HG02798 (cell line): ENCODE measurements at regions not wholly inside any gene's neighbourhood (a gene's known extent, or its start where the extent isn't known, plus 50 kb on each side); places are given as distances from the start of the nearest gene placed in this dataset.
"Not testable (repeated sequence)": the region's sequence is repeated elsewhere in the genome, so short reads cannot be mapped to it uniquely, and the experiment has no call there.

ENCODE experiments used
- ATAC-seq: cut with Tn5 transposase; IDR thresholded peaks from one replicate; pipeline ENCODE4 v1.9.1; 2021; ENCODE audit warnings: mild to moderate bottlenecking; ENCODE audit not compliant: unreplicated experiment, poor library complexity

DNA sequence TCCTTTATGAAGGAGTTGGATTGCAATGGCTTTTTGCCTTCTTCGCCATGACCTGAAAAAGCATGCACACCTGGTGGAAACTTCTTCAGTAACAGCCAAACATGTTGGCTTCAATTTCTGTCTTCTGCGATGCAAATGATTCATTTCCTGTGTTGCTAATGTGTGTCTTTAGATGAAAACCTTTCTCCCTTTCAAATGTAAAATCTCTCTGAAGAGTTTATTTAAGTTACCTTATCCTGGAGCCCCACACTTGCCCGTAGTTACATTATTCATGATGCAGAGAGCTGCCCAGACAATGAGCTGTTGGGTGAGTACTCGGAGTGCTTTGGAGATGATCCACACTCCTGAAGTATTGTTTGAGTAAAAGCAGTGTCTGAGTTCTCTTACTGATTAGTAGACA lies 1100.9 kb downstream of the RPA4 start:
- no peak for ATAC-seq

- ATAC-seq, result no peak
Observed at GRCh38 chrX:97985096-97985495, 1101.4 kb downstream of the RPA4 start.

- ATAC-seq, result no peak
Observed at GRCh38 chrX:97987979-97988378, 1104.3 kb downstream of the RPA4 start.

DNA sequence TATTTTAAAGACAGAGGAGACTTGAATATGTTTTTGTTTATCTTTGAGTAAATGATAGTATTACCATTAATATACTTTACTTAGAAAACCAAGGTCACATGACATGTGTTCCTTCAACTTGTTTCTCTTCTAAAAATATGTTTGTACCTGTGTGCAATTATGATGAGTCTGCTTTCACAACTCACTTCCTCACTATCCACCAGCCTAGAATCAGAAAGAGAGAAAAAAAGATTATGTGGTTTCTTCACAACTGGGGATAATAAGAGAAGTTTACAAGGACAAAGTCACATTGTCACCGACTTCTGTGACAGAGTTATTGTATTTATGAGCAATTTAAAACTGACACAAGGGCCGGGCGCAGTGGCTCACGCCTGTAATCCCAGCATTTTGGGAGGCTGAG lies 1112.1 kb downstream of the RPA4 start:
- no peak for ATAC-seq

- no peak for ATAC-seq
Observed at GRCh38 chrX:98028691-98029090, 1145.0 kb downstream of the RPA4 start.

DNA sequence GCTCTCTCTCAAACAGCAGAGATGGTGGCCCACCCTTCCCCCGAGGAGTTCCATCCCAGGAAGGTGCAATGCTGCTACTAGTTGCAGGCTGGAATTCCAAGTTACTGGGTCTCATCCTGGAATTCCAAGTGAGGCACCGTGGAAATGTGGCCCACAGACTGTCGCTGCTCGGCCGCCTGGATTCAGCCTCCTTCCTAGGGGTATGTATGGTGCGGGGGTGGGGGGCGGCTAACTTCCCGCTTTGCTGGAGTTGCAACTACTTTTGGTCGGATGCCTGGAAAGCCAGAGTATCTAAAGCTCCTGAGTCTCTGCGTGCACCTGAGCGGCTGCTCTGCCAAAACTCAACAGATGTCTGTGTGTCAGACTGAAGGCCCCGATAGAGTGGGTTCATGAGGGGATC lies 1146.2 kb downstream of the RPA4 start:
- ATAC-seq, result no peak

DNA sequence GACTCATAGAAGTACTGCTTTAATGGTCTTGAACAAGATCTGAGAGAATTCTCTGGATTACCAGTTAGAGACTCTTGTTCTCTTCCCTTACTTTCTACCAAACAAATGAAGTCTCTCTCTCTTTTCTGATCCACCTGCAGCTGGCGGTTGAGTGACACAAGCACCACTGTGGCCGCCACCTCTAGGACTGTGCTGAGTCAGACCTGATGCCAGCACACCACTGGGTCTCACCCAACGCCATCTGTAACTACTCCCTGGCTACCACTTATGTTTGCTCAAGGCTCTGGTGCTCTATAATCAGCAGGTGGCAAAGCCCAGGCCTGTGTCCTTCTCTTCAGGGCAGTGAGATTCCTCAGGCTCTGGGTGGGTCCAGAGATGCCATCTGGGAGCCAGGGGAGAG lies 1173.5 kb downstream of the RPA4 start:
- no peak for ATAC-seq

DNA sequence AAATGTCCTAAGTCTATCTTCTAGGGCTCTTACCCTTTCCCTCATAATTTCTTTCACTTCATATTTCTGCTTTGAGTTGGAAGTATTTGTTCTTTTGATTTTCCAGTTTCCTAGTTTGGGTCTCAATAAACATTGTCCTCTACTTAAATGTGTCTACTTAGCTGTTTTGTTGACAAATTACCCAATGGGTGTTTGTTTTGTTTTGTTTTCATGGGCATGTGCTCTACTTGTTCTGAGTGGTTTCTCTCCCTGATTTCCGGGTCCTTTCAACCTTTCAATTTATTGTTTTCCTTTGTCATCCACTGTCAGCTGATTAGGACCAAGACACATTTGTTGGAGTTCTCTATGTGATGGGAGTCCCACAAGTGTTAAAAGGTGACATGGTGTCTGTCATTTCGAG lies 1181.4 kb downstream of the RPA4 start:
- no peak for ATAC-seq

GRCh38 chrX:98067611-98068010 lies 1183.9 kb downstream of the RPA4 start:
- no peak for ATAC-seq

- ATAC-seq, result no peak
Observed at GRCh38 chrX:98068024-98068580, 1184.4 kb downstream of the RPA4 start.

DNA sequence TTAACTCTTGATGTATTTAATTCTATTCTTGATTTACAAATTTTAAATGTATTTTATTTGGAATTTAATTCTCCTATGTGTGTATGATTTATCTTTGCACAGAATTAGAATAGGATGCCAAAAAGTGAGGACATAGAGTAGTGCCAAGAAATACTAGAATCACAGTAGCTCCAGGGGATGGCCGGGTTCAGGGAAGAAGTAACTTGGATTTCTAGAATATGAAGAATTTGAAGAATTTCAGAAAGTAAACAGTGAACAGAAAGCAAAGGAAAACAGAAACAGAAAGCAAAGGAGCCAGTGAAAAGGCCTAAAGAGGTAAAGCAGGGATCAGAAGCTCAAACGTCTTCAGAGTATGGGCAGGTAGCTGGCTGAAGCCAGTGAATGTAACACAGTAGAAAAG lies 1187.6 kb downstream of the RPA4 start:
- ATAC-seq, result no peak

DNA sequence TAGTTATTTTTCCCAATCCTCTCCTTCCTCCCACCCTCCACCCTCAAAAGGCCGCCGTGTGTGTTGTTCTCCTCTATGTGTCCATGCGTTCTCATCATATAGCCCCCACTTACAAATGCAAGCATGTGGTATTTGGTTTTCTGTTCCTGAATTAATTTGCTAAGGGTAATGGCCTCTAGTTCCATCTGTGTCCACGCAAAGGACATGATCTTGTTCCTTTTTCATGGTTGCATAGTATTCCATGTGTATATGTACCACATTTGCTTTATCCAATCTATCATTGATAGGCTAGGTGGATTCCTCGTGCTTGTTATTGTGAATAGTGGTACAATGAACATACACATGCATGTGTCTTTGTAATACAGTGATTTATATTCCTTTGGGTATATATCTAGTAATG lies 1193.7 kb downstream of the RPA4 start:
- ATAC-seq, result no peak

DNA sequence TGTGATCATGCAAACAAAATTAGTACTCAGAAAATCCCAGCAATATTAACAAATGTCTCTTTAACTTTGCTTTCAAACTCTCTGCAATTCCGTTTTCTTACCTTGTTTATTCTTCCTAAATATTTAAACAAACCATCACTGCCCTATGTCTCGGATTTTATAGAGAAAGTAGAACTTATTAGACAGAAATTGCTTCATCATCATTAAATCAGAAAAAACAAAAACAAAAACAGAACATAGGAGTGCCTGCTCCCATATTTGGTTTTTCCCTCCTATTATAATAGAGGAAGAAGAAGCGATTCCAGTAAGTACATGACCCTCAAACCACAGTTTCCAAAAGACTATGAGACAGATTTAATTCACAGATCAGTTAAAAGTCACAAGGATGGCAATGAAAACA lies 1228.0 kb downstream of the RPA4 start:
- no peak for ATAC-seq

DNA sequence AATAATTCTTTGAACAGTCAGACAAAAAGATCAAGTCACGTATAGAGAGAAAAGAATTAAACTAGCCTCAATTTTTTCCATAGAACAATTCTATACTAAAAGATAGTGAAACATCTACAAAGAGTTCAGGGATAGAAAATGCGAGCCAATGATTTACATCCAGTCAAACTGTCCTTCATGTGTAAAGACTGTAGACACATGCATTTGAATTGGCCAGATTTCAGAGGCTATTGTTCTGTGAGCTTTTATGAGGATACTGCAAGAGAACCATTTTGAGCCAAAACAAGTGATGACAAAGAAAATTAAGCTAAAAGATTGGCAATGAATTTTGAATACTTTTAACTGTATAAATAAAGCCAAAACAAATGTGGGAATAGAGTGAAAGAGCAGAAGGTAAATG lies 1230.3 kb downstream of the RPA4 start:
- no peak for ATAC-seq

GRCh38 chrX:98141466-98141865 lies 1257.8 kb downstream of the RPA4 start:
- ATAC-seq, result no peak

DNA sequence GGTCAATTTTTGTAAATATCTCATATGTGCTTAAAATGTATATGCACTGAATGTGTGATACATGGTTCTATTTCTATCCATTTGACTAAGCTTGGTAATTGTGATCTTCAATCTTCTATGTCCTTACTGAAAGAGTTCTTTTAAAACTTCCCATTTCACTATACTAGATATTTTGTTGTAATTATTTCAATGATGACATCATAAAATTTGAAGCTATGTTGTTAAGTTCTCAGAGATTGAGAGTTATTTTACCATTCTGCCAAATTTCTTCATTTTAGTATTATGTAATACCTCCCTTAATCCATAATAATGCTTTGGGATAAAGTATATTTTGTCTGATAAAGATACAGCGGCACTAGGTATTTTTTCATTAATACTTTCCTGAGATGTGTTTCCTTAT lies 1307.3 kb downstream of the RPA4 start:
- ATAC-seq, result no peak

DNA sequence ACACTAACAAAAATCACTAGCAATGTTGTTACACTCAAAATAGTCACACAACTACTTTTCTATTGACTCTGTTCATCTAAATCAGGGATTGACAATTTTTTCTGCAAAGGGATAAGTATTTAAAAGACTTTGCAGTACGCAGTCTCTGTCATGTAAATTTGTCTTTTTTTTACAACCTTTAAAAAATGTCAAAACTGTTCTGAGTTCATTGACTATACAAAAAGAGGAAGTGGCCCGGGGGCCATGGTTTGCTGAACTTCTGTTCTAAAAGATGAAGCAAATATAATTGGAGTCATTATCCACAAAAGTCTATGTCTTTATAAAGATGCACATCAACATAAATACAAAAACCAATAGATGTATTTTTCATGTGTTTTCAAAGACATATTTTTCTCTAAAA lies 1310.3 kb downstream of the RPA4 start:
- ATAC-seq, result no peak

- ATAC-seq, result no peak
Observed at GRCh38 chrX:98203800-98204199, 1320.1 kb downstream of the RPA4 start.

GRCh38 chrX:98207947-98208346 lies 1324.2 kb downstream of the RPA4 start:
- ATAC-seq, result no peak

- ATAC-seq, result no peak
Observed at GRCh38 chrX:98231003-98231402, 1347.3 kb downstream of the RPA4 start.

GRCh38 chrX:98240061-98240460 lies 1356.4 kb downstream of the RPA4 start:
- ATAC-seq, result not testable (repeated sequence)

DNA sequence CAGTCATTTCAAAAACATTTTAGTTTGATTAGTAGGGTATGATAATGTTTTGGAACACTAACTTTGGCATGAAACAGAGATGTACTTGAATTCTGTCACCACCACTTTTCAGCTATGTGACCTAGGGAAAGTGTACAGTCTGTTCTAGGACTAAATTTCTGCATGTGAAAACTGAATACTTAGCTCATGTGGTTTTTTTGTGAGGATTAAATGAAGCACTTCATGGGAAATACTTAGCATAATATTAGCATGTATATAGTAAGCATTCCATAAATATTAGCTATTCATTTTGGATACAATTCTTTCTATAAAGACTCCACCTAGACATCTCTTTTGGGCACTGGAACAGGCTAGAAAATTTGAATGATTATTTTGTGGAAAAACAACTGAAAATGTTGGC lies 1379.4 kb downstream of the RPA4 start:
- no peak for ATAC-seq

- ATAC-seq, result no peak
Observed at GRCh38 chrX:98289726-98290125, 1406.0 kb downstream of the RPA4 start.
